NCI-H1092 (cell line): ENCODE measurements at regions not wholly inside any gene's neighbourhood (a gene's known extent, or its start where the extent isn't known, plus 50 kb on each side); places are given as distances from the start of the nearest gene placed in this dataset.
"Not testable (repeated sequence)": the region's sequence is repeated elsewhere in the genome, so short reads cannot be mapped to it uniquely, and the experiment has no call there.

Source experiments
- DNase-seq: peaks from one replicate; lab custom pipeline; 2025; lab: John Stamatoyannopoulos, UW

DNA sequence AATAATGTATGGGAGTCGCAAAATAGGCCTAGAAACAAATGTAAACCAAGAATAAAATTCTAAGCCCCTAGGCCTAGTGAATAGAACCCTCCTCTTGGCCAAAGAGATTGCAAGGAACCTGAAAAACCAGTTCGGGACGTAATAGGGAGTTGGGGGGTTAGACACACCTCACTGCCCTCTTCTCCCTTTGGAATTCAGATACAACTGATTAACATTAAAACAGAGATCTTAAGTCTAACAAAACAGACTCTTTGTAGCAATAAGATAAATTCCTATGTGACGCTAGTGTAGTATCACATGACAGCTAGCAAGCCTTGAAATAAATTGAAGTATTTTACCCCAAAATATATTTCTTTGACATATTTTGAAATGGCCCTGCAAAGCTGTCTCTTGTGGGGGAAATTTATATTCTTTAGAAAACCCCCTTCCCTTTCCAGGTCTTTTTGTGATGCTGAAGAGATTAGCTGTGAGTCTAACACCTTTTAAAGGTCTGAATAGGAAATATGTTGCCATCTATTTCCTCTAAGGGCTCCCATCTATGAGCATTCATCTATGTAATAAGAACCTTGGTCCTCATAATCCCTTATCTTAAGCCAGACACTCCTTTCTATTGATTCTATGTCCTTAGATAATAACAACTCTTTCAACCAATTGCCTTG lies 623.4 kb upstream of the NRG3 start:
- no peak for DNase-seq

DNA sequence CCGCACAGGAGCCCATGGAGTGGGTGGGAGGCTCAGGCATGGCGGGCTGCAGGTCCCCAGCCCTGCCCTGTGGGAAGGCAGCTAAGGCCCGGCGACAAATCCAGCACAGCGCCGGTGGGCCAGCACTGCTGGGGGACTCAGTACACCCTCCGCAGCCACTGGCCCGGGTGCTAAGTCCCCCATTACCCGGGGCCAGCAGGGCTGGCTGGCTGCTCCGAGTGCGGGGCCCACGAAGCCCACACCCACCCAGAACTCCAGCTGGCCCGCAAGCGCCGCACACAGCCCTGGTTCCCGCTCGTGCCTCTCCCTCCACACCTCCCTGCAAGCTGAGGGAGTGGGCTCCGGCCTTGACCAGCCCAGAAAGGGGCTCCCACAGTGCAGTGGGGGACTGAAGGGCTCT lies 610.0 kb upstream of the NRG3 start:
- DNase-seq: not testable (repeated sequence)

DNA sequence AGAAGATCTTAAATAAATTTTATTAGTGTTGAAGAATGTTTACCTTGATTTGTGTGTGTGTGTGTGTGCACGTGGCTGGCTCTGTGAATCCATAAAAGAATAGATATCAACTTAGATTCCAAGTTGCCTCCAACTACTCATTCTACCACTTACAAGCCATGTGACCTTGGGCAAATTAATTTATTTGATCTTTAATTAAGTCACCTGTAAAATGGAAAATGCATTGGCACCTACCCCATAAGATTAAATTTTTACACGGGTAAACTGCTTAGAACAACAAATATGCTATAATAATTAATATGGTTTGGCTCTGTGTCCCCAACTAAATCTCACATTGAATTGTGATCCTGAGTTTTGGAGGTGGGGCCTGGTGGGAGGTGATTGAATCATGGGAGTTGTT lies 604.9 kb upstream of the NRG3 start:
- DNase-seq: no peak

DNA sequence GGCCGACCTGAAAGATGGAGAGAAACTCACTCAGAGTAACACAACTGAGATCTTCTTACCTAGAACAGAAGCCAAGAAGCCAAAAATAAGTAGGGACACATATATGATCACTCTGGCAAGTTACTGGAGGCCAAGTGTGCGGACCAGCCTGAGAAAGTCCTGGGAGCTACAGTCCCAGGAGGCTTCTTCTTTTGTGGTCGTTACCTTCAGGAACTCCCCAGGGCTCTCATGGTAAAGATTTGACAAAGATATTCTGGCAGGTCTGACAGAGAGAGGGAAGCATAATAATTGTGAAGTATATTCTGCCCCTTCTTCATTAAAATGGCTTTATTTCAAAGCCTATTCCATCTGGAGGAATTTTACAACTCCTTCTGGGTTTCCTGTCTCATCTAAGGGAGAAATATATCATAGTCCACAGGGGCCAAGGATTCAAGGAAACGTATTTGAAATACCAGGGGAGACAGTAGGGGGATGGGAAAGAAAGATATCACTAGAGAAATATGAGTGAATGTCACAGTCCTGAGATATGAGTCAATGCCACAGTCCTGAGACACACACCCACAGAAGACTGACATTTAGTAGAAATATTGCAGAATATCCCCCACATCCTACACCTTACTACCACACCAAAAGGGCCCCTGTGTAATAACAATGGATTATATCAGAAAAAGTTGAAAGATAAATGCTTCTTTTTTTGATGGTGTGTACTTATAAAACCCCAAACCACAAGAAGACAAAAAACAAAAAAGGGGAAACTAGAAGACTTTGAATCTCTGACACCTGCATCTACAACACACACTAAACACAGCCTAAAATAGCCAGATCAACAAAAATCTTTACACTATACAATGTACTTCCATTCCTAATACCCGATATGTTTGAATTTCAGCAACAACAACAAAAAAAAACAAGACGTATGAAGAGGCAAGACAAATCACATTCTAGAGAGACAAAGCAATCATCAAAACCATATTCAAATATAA lies 594.2 kb upstream of the NRG3 start:
- no peak for DNase-seq

DNA sequence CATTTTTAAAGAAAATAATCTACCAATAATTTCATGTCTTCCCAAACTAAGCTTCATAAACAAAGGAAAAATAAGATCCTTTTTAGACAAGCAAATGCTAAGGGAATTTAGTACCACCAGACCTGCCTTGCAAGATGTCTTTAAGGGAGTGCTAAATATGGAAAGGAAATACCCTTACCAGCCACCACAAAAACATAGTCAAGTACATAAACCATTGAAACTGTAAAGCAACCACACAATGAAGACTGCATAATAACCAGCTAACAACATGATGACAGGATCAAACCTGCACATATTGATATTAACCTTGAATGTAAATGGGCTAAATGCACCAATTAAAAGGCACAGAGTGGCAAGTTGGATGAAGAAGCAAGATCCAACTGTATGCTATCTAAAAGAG lies 586.5 kb upstream of the NRG3 start:
- no peak for DNase-seq

DNA sequence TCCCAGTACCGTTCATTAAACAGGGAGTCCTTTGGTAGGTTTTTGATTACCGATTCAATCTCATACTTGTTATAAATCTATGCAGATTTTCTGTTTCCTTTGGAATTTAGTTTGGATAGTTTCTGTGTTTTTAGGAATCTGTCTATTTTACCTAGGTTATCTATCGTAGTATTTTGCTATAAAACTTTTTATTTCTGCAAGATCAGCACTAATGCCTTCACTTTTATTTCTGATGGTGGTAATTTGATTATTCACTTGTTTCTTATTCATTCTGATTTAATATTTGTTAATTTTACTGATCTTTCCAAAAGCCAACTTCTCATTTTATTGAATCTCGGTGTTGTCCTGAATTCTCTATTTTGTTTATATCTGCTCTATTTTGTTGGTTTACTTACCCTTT lies 577.7 kb upstream of the NRG3 start:
- DNase-seq: no peak

DNA sequence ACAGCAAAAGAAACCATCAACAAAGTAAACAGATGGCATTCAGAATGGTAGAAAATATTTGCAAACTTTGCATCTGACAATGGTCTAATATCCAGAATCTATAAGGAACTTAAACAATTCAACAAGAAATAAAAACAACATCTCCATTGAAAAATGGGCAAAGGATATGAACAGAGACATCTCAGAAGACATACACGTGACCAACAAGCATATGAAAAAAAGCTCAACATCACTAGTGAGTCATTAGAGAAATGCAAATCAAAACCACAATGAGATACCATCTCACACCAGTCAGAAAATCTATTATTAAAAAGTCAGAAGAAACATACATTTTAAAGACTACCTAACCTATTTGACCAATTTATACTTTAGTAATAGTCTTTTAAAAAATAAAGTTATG lies 571.3 kb upstream of the NRG3 start:
- no peak for DNase-seq

DNA sequence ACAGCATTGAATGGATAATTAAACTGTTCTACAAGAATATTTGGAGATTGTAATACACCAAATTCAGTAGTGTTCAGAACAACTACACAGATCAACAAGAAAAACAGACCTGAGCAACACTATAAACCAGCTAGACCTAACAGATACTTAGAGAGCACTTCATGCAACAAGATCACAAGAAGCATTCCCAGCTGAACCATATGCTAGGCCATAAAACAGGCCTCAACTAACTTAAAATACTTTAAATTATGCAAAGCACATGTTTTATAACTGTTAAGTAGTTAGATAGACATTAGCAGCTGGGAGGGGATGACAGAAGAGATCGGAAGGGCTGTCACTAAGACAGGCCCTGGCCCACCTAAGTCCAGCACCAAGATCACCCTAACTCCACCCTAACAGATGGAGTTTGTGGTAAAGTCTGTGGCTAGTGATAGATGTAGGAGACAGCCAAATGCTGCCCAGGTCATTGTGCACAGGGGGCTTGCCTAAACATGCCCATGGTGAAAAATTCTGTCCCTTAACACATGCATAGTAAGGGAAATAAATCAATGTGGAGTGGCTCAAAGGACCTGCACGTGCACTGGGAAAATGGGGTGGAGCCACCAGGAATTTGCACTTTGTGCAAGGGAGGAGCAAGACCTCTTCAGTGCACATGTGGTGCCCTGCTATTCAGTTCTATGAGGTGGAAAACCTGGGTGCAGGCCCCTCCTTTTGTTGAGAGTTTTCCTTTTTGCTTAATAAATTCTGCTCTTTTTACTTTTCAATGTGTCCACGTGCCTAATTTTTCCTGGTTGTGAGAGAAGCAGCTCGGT lies 567.8 kb upstream of the NRG3 start:
- DNase-seq: no peak

DNA sequence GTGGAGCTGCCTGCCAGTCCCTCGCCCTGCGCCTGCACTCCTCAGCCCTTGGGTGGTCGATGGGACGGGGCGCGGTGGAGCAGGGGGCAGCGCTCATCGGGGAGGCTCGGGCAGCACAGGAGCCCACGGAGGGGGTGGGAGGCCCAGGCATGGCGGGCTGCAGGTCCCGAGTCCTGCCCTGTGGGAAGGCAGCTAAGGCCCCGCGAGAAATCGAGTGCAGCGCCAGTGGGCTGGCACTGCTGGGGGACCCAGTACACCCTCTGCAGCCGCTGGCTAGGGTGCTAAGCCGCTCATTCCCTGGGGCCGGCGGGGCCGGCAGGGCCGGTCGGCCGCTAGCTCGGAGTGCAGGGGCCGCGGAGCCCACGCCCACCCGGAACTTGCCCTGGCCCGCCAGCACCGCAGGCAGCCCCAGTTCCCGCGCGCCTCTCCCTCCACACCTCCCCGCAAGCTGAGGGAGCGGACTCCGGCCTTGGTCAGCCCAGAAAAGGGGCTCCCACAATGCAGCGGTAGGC lies 565.9 kb upstream of the NRG3 start:
- DNase-seq: no peak

DNA sequence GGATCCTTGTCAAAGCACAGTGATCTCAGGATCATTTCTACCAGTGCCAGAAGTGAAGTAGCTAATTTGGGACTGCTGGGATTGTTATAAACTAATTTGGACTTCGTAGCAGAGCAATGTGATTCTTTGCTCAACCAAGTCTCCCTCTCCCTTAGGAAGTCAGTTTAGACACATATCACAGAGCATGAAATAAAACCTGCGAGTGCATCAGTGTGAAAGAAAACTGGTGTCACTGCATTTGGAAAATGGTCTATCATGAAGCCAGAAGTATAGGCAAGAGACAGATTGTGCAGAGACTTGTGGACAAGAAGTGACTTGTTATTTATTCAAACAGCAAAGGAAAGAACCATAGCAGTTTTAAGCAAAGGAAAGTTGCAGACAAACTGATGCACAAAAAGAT lies 560.5 kb upstream of the NRG3 start:
- no peak for DNase-seq

DNA sequence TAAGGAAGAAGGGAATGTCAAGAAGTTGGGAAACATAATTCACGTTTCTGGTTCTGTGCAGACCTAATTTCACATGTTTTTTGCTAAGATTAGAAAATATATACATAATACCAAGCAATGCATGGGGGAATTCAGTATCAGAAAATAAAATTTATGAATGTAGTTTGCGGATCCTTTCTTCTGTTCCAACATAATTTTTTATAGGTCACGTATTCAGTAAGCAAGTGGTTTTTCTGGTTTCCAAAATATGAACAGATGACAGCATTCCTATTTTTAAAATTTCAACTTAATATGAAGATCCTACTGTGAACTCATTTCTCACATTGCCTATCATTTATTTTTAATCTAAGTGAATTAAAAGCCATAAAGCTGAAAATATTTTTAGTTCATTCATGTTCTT lies 560.0 kb upstream of the NRG3 start:
- no peak for DNase-seq

DNA sequence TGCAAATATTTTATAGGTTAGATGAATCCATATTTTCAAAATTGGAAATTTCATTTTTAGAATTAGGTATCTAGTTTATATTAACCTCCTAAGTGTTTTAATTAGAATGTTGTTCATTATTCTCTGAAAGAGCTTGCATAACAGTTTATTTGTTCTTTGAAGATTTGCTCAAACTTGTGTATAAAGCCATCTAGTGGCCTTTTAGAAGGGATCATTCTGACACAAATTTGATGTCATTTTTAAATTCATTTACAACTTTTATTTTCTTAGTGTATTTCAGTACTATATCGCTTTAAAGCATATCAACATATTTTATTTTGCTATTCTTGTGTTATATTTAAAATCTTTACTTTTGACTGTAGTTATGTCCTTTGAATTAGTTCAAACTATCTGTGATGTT lies 527.0 kb upstream of the NRG3 start:
- DNase-seq: no peak

DNA sequence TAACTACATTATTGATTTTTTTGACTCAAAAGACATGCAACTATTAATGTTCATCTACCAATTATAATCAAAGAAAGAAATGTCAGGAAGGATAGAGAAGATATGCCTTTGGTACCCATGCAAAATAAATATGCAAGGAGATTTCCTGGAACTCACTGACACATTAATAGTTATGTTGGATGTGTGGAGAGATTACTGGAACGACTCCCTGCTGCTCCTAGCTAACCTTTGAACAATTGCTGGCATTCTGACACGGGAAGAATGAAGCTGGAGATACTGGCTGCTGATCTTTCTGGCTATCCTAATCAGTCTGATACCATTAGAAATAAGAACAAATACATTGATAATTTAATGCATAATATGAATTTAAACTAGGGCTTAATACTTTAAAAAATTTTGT lies 507.9 kb upstream of the NRG3 start:
- DNase-seq: no peak

DNA sequence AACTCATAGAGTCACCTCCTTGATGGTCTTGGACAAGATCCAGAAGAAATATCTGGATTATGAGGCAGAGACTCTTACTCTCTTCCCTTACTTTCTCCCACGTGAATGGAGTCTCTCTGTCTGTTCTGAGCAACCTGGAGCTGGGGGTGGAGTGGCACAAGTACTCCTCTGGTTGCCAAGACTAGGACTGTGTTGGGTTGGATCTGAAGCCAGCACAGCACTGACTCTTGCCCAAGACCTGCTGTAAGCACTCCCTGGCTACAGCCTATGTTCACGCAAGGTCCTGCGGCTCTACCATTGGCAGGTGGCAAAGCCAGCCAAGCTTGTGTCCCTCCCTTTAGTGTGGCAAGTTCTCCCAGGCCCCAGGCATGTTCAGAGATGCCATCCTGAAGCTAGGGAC lies 488.2 kb upstream of the NRG3 start:
- DNase-seq: no peak

DNA sequence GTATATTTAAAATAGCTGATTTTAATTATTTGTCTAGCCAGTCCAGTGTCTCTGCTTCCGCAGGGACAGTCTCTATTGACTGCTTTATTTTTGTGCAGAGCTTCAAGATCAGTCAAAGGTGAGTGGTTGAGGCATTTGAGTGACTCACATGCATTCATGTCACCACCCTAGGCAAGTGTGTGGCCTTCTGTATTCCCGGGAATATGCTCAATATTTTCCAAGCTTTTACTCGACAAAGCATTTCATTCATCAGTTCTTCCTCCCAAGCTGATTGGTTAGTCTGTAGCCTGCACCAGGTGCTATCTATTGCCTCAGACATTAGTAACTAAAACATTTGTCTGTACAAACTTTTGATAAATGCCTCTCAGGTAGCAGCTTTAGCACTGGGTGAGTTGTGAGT lies 471.5 kb upstream of the NRG3 start:
- DNase-seq: no peak

DNA sequence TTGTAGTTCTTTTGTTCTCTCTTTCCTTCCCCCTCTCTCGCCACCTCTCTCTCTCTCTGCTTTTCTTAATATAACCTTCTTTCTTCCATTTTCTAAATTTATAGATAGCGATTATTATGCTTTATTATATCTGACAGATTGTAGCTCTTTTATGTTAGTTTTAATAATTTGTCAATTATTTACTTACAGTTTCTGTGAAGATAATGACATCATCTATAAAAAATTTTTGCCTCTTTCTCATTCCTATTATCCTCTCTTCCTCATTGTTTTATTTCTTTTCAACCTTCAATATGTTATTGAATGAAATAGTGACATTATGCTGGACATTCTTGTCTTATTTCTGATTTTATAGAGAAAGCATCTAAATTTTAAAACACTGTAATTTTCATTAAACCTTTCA lies 469.6 kb upstream of the NRG3 start:
- DNase-seq: no peak

DNA sequence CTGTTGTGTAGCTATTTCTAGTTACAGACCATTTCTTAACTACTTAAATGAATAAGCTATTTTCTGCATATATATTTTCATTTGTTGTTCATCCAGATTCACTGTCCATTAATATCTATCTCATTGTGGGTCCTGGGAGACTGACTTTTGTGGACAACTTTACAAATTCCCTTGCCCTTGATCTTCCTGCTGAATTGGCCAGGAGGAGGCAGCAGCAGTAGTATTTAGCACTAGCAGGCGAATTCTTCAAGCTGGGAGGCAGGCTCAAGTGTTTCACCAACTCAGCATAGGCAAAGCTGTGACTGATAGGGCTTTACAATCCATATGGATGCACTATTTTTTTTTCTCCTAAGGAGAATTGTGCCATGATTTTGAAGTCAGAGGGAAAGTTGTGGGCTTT lies 461.0 kb upstream of the NRG3 start:
- no peak for DNase-seq

DNA sequence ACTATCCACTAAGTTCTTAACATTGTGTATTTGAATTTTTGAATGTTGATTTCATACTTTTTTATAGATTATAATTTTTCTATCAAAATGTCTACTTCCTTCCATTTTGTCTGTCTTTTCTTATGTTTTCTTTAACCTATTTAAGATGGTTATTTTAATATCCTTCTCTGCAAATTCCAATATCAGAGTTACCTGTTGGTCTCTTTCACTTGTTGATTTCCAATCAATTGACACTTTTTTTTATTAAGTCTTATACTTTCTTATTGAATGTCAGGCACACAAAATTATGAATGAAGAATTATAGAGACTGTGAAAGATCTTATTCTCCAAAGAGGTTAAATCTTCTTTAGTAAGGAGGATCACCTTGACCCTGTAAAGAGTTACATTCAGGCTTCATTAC lies 448.3 kb upstream of the NRG3 start:
- no peak for DNase-seq

DNA sequence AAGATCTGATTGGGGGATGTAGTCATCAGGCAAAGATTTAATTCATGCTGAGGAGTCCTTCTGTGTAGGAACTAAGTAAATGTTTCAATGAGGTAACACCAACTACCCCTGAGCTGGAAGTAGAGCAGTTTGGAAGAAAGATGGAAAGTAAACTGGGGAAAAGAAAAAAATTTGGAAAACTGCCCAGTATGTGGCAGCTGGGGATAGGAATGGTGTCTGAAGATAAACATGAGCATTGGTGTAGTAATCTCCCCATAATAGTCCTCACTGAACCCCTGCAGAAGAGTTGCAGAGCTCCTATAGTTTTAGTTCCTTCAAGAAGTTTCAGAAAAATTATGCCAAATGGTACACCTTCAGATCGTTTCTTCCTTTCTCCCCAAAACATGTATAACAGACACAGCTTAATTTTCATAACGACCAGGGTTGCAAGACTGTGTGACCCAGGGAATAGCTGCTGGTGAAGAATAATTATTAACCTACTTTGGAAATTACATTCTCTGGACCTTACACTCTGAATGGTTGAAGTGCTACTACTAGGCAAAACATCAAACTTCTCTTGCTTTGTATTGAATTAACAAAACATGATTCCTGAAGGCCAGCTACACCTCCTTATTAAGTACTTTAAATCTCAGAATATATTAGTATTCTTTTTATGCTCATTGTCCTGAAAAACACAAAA lies 446.4 kb upstream of the NRG3 start:
- no peak for DNase-seq

DNA sequence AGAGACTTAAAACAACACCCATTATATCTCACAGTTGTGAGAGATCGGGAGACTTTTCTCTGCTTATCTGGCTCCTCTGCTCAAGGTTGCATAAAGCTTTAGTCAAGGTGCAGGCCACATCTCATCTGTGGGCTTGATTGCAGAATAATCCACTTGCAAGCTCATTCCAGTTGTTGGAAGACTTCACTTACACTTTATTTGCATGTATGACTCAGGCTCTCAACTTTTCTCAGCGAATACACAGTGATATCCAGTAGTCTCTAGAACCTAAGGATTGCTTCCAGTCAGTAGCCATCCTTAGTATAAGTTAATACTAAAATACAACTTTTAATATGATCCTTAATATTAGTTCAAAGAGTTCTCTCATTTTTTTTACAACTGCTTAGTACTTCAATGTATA lies 435.5 kb upstream of the NRG3 start:
- no peak for DNase-seq

DNA sequence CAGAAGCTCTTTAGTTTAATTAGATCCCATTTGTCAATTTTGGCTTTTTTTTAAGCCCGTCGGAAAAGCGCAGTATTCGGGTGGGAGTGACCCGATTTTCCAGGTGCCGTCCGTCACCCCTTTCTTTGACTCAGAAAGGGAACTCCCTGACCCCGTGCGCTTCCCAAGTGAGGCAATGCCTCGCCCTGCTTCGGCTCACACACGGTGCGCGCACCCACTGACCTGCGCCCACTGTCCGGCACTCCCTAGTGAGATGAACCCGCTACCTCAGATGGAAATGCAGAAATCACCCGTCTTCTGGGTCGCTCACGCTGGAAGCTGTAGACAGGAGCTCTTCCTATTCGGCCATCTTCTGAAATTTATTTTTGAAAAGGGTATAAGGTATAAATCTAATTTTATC lies 433.4 kb upstream of the NRG3 start:
- not testable (repeated sequence) for DNase-seq
